HUES64 (cell line): ENCODE measurements at regions not wholly inside any gene's neighbourhood (a gene's known extent, or its start where the extent isn't known, plus 50 kb on each side); places are given as distances from the start of the nearest gene placed in this dataset.

Experiments
- H3K27ac ChIP-seq: 2 replicates; pipeline ENCODE4 v1.7.0; 2013; ENCODE audit warnings: low read depth, low read length, inconsistent platforms
- H3K27me3 ChIP-seq: 2 replicates; pipeline ENCODE4 v1.6.1; 2013; ENCODE audit warnings: mild to moderate bottlenecking, low read length; ENCODE audit not compliant: insufficient read depth
- H3K36me3 ChIP-seq: 2 replicates; pipeline ENCODE4 v1.6.1; 2013; ENCODE audit warnings: mild to moderate bottlenecking, low read length; ENCODE audit not compliant: insufficient read depth
- H3K4me1 ChIP-seq: 2 replicates; pipeline ENCODE4 v1.6.1; 2013; ENCODE audit warnings: mild to moderate bottlenecking, low read length, moderate library complexity; ENCODE audit not compliant: insufficient read depth
- H3K4me3 ChIP-seq: 2 replicates; pipeline ENCODE4 v1.5.1; 2013; ENCODE audit warnings: mild to moderate bottlenecking, low read length, moderate library complexity
- H3K9ac ChIP-seq: 2 replicates; pipeline ENCODE4 v1.6.1; 2013; ENCODE audit warnings: mild to moderate bottlenecking, low read depth, low read length
- H3K9me3 ChIP-seq: 2 replicates; pipeline ENCODE4 v1.6.1; 2013; ENCODE audit warnings: low read depth, low read length; ENCODE audit not compliant: insufficient read depth
- WGBS: fragments of 150-250, 120-280 bp; methylation state at CpG from one replicate; pipeline ENCODE4 v1.1.7; 2013; ENCODE audit warnings: missing lambda C conversion rate; 5-methylcytosine and 5-hydroxymethylcytosine counted together

- H3K27me3 ChIP-seq: no peaks in the 10 kb centered on the region
- no peak overlapping the region for H3K4me3 ChIP-seq
- no peaks in the 10 kb centered on the region for H3K36me3 ChIP-seq
- H3K4me1 ChIP-seq: peaks cover 3% of the 10 kb centered on the region; the same call in 1 of the 2 replicates
- H3K9ac ChIP-seq: no peak overlapping the region
- no peak overlapping the region for H3K27ac ChIP-seq
- 94% methylated on average over 3 of the region's 3 CpGs for WGBS
- no peaks in the 10 kb centered on the region for H3K9me3 ChIP-seq
Measured at GRCh38 chr15:38823263-38823662, 258.6 kb upstream of the RASGRP1 start.

DNA sequence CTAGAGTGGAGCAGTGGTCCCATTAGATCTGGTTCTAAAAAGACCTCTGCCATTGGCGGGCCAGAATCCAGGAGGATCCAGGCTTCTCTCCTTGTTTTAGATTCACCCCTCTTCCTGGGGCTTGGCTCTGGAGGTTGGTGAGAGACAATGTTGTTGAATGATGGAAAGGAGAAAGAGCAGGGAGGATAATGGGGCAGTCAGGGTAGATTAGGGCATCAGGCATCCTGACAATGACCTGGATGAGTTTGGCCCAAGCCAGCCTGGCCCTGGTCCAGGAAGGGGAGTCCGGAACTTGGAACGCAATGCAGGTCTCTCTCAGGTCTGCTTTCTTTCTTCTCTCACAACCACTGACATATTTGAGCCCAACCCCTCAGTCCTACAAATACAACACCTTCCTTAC is 260.1 kb upstream of the RASGRP1 start:
- WGBS: 92% methylated on average over 3 of the region's 3 CpGs
- Histone ChIP-seq H3K9ac (no peak overlapping the region), H3K4me3 (no peak overlapping the region), H3K4me1 (peaks cover 6% of the 10 kb centered on the region; the same call in 1 of the 2 replicates), H3K27me3 (no peaks in the 10 kb centered on the region), H3K9me3 (no peaks in the 10 kb centered on the region), H3K27ac (no peak overlapping the region), H3K36me3 (no peaks in the 10 kb centered on the region)

DNA sequence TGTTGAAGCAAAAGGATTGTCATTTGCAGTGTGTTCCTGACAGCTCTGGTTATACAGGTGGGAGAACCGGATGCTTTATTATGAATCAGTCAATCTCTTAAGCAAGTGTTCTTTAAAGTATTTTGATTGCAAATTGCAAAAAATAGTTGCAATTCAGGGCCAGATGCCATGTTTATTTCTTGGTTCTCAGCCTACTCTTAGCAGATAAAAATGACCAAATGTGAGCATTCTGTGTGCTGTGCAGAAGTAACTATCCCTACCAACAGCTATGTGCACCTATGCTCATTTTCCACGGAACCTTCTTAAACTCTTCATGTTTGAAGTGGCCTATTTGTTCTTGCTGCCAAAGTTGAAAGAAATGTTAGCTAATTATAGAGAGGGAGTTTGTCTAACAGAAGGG is 262.3 kb upstream of the RASGRP1 start:
- H3K27ac ChIP-seq: no peak overlapping the region
- WGBS: 91% methylated on average over 2 of the region's 2 CpGs

DNA sequence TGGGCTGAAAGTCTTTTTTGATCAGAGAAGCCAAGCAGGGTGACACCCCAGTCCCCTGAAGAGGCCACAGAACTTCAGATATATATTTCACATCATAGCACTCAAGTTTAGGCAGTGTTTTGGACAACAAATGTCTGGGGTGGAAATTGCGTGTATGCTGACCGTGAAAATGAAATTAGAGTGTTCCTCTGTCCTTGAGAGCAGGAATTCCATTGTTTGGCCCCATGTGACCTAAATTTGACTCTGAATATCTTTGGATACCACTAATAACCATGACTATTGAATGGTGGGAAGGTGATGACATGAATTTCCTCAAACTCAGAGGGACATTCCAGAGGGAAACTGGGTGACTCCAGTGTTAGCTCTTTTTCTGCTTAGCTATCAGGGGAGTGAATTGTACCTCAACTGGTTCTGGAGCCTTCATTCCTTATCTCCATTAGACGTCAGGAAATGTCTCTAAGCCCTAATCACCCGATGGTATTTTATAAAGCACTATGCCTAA is 263.5 kb upstream of the RASGRP1 start:
- H3K27me3 ChIP-seq: no peaks in the 10 kb centered on the region
- H3K9ac ChIP-seq: no peak overlapping the region
- no peaks in the 10 kb centered on the region for H3K36me3 ChIP-seq
- peaks cover 6% of the 10 kb centered on the region; the same call in 1 of the 2 replicates for H3K4me1 ChIP-seq
- WGBS: 97% methylated on average over 4 of the region's 4 CpGs
- no peak overlapping the region for H3K4me3 ChIP-seq
- H3K27ac ChIP-seq: no peak overlapping the region
- H3K9me3 ChIP-seq: no peaks in the 10 kb centered on the region

More for the DNA sequence above, 262.3 kb upstream of the RASGRP1 start:
- Histone ChIP-seq H3K9me3 (no peaks in the 10 kb centered on the region), H3K4me3 (no peak overlapping the region), H3K9ac (no peak overlapping the region), H3K27me3 (no peaks in the 10 kb centered on the region), H3K4me1 (peaks cover 6% of the 10 kb centered on the region; the same call in 1 of the 2 replicates), H3K36me3 (no peaks in the 10 kb centered on the region)

- H3K27ac ChIP-seq: no peak overlapping the region
- WGBS: 91% methylated on average over 1 of the region's 1 CpG
- H3K9me3 ChIP-seq: no peaks in the 10 kb centered on the region
- no peaks in the 10 kb centered on the region for H3K36me3 ChIP-seq
- no peaks in the 10 kb centered on the region for H3K27me3 ChIP-seq
- peaks cover 6% of the 10 kb centered on the region; the same call in 1 of the 2 replicates for H3K4me1 ChIP-seq
- H3K4me3 ChIP-seq: no peak overlapping the region
- no peak overlapping the region for H3K9ac ChIP-seq
Measured at GRCh38 chr15:38829086-38829485, 264.5 kb upstream of the RASGRP1 start.

- H3K27me3 ChIP-seq: no peaks in the 10 kb centered on the region
- no peak overlapping the region for H3K27ac ChIP-seq
- 0 out of 2 replicates have a peak, but pooled peaks cover 5% of the 10 kb centered on the region for H3K4me1 ChIP-seq
- H3K9ac ChIP-seq: no peak overlapping the region
- H3K36me3 ChIP-seq: no peaks in the 10 kb centered on the region
- 80% methylated on average over 1 of the region's 1 CpG for WGBS
- H3K9me3 ChIP-seq: peaks cover 5% of the 10 kb centered on the region; the same call in 1 of the 2 replicates
- no peak overlapping the region for H3K4me3 ChIP-seq
Measured at GRCh38 chr15:38842226-38842625, 277.6 kb upstream of the RASGRP1 start.

GRCh38 chr15:38843051-38843501 is 278.5 kb upstream of the RASGRP1 start:
- Histone ChIP-seq H3K9ac (no peak overlapping the region), H3K27ac (no peak overlapping the region)
- 94% methylated on average over 2 of the region's 3 CpGs for WGBS

GRCh38 chr15:38843736-38844590 is 279.3 kb upstream of the RASGRP1 start:
- Histone ChIP-seq H3K4me1 (0 out of 2 replicates have a peak, but pooled peaks cover 7% of the 10 kb centered on the region), H3K27me3 (no peaks in the 10 kb centered on the region), H3K27ac (no peak overlapping the region), H3K9me3 (peaks cover 5% of the 10 kb centered on the region; the same call in 1 of the 2 replicates), H3K36me3 (no peaks in the 10 kb centered on the region), H3K4me3 (no peak overlapping the region), H3K9ac (no peak overlapping the region)
- 85% methylated on average over 9 of the region's 10 CpGs for WGBS

More at GRCh38 chr15:38843051-38843501, 278.5 kb upstream of the RASGRP1 start:
- H3K9me3 ChIP-seq: peaks cover 5% of the 10 kb centered on the region; the same call in 1 of the 2 replicates
- no peaks in the 10 kb centered on the region for H3K27me3 ChIP-seq
- H3K4me1 ChIP-seq: 0 out of 2 replicates have a peak, but pooled peaks cover 7% of the 10 kb centered on the region
- no peak overlapping the region for H3K4me3 ChIP-seq
- H3K36me3 ChIP-seq: no peaks in the 10 kb centered on the region

DNA sequence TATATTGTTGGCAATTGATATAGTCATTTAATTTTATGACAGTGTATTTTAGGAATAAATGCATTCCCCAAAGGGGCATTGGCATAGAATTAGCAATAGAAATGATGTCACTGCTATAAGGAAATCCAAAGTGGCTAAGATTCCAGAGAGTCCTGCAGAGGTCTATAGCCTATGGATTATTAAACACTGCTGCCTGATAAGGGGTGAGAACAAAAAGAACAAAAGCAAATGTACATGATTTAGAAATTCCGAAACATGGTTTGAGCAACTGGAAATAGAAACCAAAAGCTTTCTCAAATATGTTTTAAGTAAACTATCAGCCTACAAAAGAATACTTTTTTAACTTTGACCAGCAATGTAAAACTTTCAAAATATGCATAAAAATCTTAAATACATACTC is 280.1 kb upstream of the RASGRP1 start:
- Histone ChIP-seq H3K4me3 (no peak overlapping the region), H3K27me3 (no peaks in the 10 kb centered on the region), H3K36me3 (no peaks in the 10 kb centered on the region), H3K9me3 (peaks cover 5% of the 10 kb centered on the region; the same call in 1 of the 2 replicates), H3K4me1 (0 out of 2 replicates have a peak, but pooled peaks cover 7% of the 10 kb centered on the region), H3K9ac (no peak overlapping the region), H3K27ac (no peak overlapping the region)
- 100% methylated on average over 1 of the region's 1 CpG for WGBS

GRCh38 chr15:38846346-38846745 is 281.7 kb upstream of the RASGRP1 start:
- H3K36me3 ChIP-seq: no peaks in the 10 kb centered on the region
- no peak overlapping the region for H3K27ac ChIP-seq
- H3K9me3 ChIP-seq: no peaks in the 10 kb centered on the region
- H3K4me1 ChIP-seq: 0 out of 2 replicates have a peak, but pooled peaks cover 7% of the 10 kb centered on the region
- 85% methylated on average over 2 of the region's 2 CpGs for whole genome bisulfite sequencing
- no peaks in the 10 kb centered on the region for H3K27me3 ChIP-seq
- H3K4me3 ChIP-seq: no peak overlapping the region
- H3K9ac ChIP-seq: no peak overlapping the region

DNA sequence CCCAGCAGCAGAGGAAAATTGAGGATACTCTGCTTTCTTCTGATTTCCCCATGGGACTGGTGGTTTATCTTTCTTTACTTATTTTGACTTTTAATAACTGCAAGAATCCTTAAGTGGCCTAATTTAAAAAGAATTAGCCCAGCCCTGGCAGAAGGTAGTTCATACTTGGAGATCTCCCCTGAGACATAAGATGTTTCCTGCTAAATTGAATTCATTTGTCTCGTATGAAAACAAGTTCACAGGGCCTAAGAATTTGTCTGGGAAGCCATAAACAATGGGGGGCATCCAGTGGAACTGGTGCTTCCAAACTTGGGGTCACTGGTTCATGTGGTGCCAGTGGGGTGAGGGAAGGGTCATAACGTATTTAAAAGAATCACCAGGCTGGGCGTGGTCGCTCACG is 283.1 kb upstream of the RASGRP1 start:
- H3K9ac ChIP-seq: no peak overlapping the region
- H3K4me3 ChIP-seq: no peak overlapping the region
- 0 out of 2 replicates have a peak, but pooled peaks cover 7% of the 10 kb centered on the region for H3K4me1 ChIP-seq
- 98% methylated on average over 5 of the region's 5 CpGs for WGBS
- H3K27me3 ChIP-seq: no peaks in the 10 kb centered on the region
- no peaks in the 10 kb centered on the region for H3K9me3 ChIP-seq
- H3K36me3 ChIP-seq: no peaks in the 10 kb centered on the region
- no peak overlapping the region for H3K27ac ChIP-seq
